GM23338 (cell line): ENCODE measurements at regions not wholly inside any gene's neighbourhood (a gene's known extent, or its start where the extent isn't known, plus 50 kb on each side); places are given as distances from the start of the nearest gene placed in this dataset.

Experiments used
- ATAC-seq: fragments of 200-7000 bp; cut with Tn5 transposase; 3 replicates; pipeline ENCODE4 v1.9.1; 2020
- DNase-seq: peaks from one replicate; pipeline ENCODE4 v3.0.0-alpha.2; 2015; ENCODE audit warnings: low spot score
- H2AFZ ChIP-seq: fragments of 200-600 bp; sonication (generic); 2 replicates; pipeline ENCODE4 v1.8.0; 2016; ENCODE audit warnings: antibody characterized with exemption, mild to moderate bottlenecking, moderate library complexity
- H3F3A ChIP-seq: fragments of 200-600 bp; sonication (generic); replicated peaks from 2 replicates; pipeline ENCODE4 v1.8.0; 2017; ENCODE audit warnings: antibody characterized with exemption, mixed run types, low read depth
- H3K27ac ChIP-seq: fragments of 200-600 bp; sonication (generic); 2 replicates; pipeline ENCODE4 v1.6.1; 2016; ENCODE audit warnings: low read depth
- H3K27me3 ChIP-seq: fragments of 200-600 bp; sonication (generic); 2 replicates; pipeline ENCODE4 v1.8.0; 2016; ENCODE audit warnings: mild to moderate bottlenecking, mixed run types, moderate library complexity; ENCODE audit not compliant: insufficient read depth
- H3K36me3 ChIP-seq: fragments of 200-600 bp; sonication (generic); 2 replicates; pipeline ENCODE4 v1.8.0; 2016; ENCODE audit warnings: mild to moderate bottlenecking; ENCODE audit not compliant: insufficient read depth
- H3K4me1 ChIP-seq: fragments of 200-600 bp; sonication (generic); 2 replicates; pipeline ENCODE4 v1.8.0; 2016; ENCODE audit warnings: mild to moderate bottlenecking, moderate library complexity; ENCODE audit not compliant: insufficient read depth
- H3K4me2 ChIP-seq: fragments of 200-600 bp; sonication (generic); 2 replicates; pipeline ENCODE4 v1.7.1; 2017; ENCODE audit warnings: mixed run types
- H3K4me3 ChIP-seq: fragments of 200-600 bp; sonication (generic); 2 replicates; pipeline ENCODE4 v1.6.1; 2016; ENCODE audit warnings: mixed run types
- H3K79me2 ChIP-seq: fragments of 200-600 bp; sonication (generic); replicated peaks from 2 replicates; pipeline ENCODE4 v1.8.0; 2017; ENCODE audit warnings: mild to moderate bottlenecking; ENCODE audit not compliant: insufficient read depth
- H3K9me2 ChIP-seq: fragments of 200-600 bp; sonication (generic); 2 replicates; pipeline ENCODE4 v1.8.0; 2017; ENCODE audit not compliant: insufficient read depth
- H4K20me1 ChIP-seq: fragments of 200-600 bp; sonication (generic); replicated peaks from 2 replicates; pipeline ENCODE4 v1.8.0; 2017; ENCODE audit warnings: mild to moderate bottlenecking; ENCODE audit not compliant: insufficient read depth
- H3K27ac Mint-ChIP-seq: 2 replicates; pipeline ENCODE4 v1.8.0; 2020; ENCODE audit warnings: inconsistent platforms, mild to moderate bottlenecking, moderate library complexity, mixed read lengths
- H3K27me3 Mint-ChIP-seq: 3 replicates; pipeline ENCODE4 v1.8.0; 2022; ENCODE audit warnings: low read depth, mild to moderate bottlenecking, moderate library complexity, mixed read lengths, inconsistent platforms; ENCODE audit not compliant: insufficient read depth, poor library complexity
- H3K36me3 Mint-ChIP-seq: 3 replicates; pipeline ENCODE4 v1.8.0; 2021; ENCODE audit warnings: low read depth, mild to moderate bottlenecking, inconsistent platforms, moderate library complexity, mixed read lengths
- H3K4me1 Mint-ChIP-seq: 3 replicates; pipeline ENCODE4 v1.8.0; 2020; ENCODE audit warnings: mild to moderate bottlenecking, inconsistent platforms, mixed read lengths
- H3K4me3 Mint-ChIP-seq: 3 replicates; pipeline ENCODE4 v1.8.0; 2021; ENCODE audit warnings: moderate library complexity, mild to moderate bottlenecking, inconsistent platforms, mixed read lengths
- H3K9me3 Mint-ChIP-seq: 3 replicates; pipeline ENCODE4 v1.8.0; 2020; ENCODE audit warnings: moderate library complexity, mild to moderate bottlenecking, inconsistent platforms, mixed read lengths
- CREB1 ChIP-seq: fragments of 250-450 bp; sonication (Bioruptor Pico); IDR thresholded peaks from 2 replicates; pipeline ENCODE4 v1.5.0; 2020; ENCODE audit warnings: low read depth, mild to moderate bottlenecking, moderate library complexity
- CTCF ChIP-seq, 2 experiments: fragments of 200-600 bp in 1 of 2; sonication (generic) in 1 of 2; conservative IDR thresholded peaks; 2 replicates each; pipeline versions ENCODE4 v1.5.1 to v1.6.1; 2016 to 2017; ENCODE audit warnings: antibody characterized with exemption in 2 of 2, low read depth in 2 of 2, mild to moderate bottlenecking in 2 of 2, moderate library complexity in 1 of 2
- ETS1 ChIP-seq: IDR thresholded peaks from 2 replicates; pipeline ENCODE4 v1.6.1; 2016; ENCODE audit warnings: antibody characterized with exemption
- EZH2 ChIP-seq: fragments of 200-600 bp; sonication (generic); IDR thresholded peaks from one replicate; pipeline ENCODE4 v1.8.0; 2017; ENCODE audit warnings: antibody characterized with exemption, mild to moderate bottlenecking, low read depth; ENCODE audit not compliant: unreplicated experiment
- EZH2phosphoT487 ChIP-seq: fragments of 200-600 bp; sonication (generic); IDR thresholded peaks from one replicate; pipeline ENCODE4 v1.8.1; 2018; ENCODE audit warnings: antibody characterized with exemption; ENCODE audit not compliant: unreplicated experiment
- JUNB ChIP-seq: IDR thresholded peaks from one replicate; pipeline ENCODE4 v1.6.1; 2016; ENCODE audit warnings: antibody characterized with exemption; ENCODE audit not compliant: unreplicated experiment
- NANOG ChIP-seq: IDR thresholded peaks from 2 replicates; pipeline ENCODE4 v1.6.1; 2016; ENCODE audit warnings: antibody characterized with exemption, borderline replicate concordance
- POLR2AphosphoS5 ChIP-seq: IDR thresholded peaks from 2 replicates; pipeline ENCODE4 v1.6.1; 2016; ENCODE audit warnings: antibody characterized with exemption, low read depth
- REST ChIP-seq: IDR thresholded peaks from one replicate; pipeline ENCODE4 v1.6.1; 2018; ENCODE audit warnings: antibody characterized with exemption; ENCODE audit not compliant: unreplicated experiment
- STAT1 ChIP-seq: IDR thresholded peaks from one replicate; pipeline ENCODE4 v1.6.1; 2016; ENCODE audit warnings: antibody characterized with exemption; ENCODE audit not compliant: unreplicated experiment
- ZNF114 ChIP-seq: fragments of 250-450 bp; sonication (Bioruptor Pico); IDR thresholded peaks from 2 replicates; pipeline ENCODE4 v1.5.0; 2020; ENCODE audit warnings: mild to moderate bottlenecking, moderate library complexity
- ZNF331 ChIP-seq: fragments of 250-450 bp; sonication (Bioruptor Pico); IDR thresholded peaks from 2 replicates; pipeline ENCODE4 v1.5.0; 2020; ENCODE audit warnings: low read depth, mild to moderate bottlenecking, moderate library complexity
- ZNF462 ChIP-seq: fragments of 250-450 bp; sonication (Bioruptor Pico); IDR thresholded peaks from 2 replicates; pipeline ENCODE4 v1.5.0; 2020; ENCODE audit warnings: mild to moderate bottlenecking, moderate library complexity

GRCh38 chr11:29534836-29535235 is 482.0 kb downstream of the KCNA4 start:
- Mint-ChIP-seq H3K36me3 (no peaks in the 10 kb centered on the region), H3K27me3 (no peaks in the 10 kb centered on the region), H3K27ac (no peak overlapping the region), H3K4me1 (0 out of 3 replicates have a peak, but pooled peaks cover under 1% of the 10 kb centered on the region), H3K9me3 (no peaks in the 10 kb centered on the region; the same call in 2 of the 3 replicates), H3K4me3 (no peak overlapping the region)
- Histone ChIP-seq H3K27ac (no peak overlapping the region), H4K20me1 (no peaks in the 10 kb centered on the region), H2AFZ (no peak overlapping the region), H3K9me2 (no peaks in the 10 kb centered on the region), H3K36me3 (no peaks in the 10 kb centered on the region), H3F3A (no peaks in the 10 kb centered on the region), H3K4me3 (no peak overlapping the region), H3K4me1 (no peaks in the 10 kb centered on the region), H3K27me3 (no peaks in the 10 kb centered on the region), H3K79me2 (no peaks in the 10 kb centered on the region), H3K4me2 (no peak overlapping the region)
- ATAC-seq: no peak
- DNase-seq: no peak
- no peak for TF ChIP-seq ETS1
- no peak for TF ChIP-seq EZH2phosphoT487
- TF ChIP-seq JUNB: no peak
- no peak for TF ChIP-seq ZNF462 (CRISPR knock-in tag)
- TF ChIP-seq STAT1: no peak
- TF ChIP-seq POLR2AphosphoS5: no peak
- TF ChIP-seq CREB1 (CRISPR knock-in tag): no peak
- TF ChIP-seq NANOG: no peak
- TF ChIP-seq CTCF (conservative IDR thresholded peaks at IDR 0.05; ENCODE audit: low read depth in 2 of 2): no peak
- TF ChIP-seq REST: no peak
- no peak for TF ChIP-seq ZNF331 (CRISPR knock-in tag)
- TF ChIP-seq ZNF114 (CRISPR knock-in tag): no peak
- TF ChIP-seq EZH2: no peak
